ENCODE measurements at regions not wholly inside any gene's neighbourhood (a gene's known extent, or its start where the extent isn't known, plus 50 kb on each side); places are given as distances from the start of the nearest gene placed in this dataset.

DNA sequence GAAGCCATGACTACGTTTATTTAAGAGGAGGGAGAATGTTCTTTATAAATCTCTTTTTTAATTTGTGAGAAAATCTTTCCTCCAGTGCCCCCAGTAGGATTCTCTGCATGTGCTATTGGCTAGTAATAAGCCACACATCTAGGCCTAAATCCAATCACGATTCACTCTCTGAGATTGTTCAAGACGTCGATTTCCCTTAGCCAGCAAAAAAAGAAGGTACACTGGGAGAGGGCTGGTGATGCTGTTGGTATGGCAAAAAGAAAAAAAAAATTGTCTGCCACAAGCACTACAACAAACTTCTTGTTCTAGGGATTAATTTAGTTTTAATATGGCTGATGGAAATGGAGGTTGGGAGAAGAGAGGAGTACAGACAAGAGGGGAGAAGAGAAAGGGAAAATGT, 130.5 kb upstream of the MROH9 start:
- Histone ChIP-seq H3K23ac (ENCODE audit: low read length in 2 of 2) (no peak overlapping the region), H2BK5ac (ENCODE audit: low read depth, low read length, poor library complexity, severe bottlenecking) (no peak overlapping the region), H3K79me1 (replicated peaks; ENCODE audit: low read length, poor library complexity, severe bottlenecking) (no peaks in the 10 kb centered on the region), H3K18ac (ENCODE audit: low read depth in 1 of 2, low read length in 2 of 2) (no peak overlapping the region), H2BK15ac (ENCODE audit: low read depth, poor library complexity, severe bottlenecking) (no peak overlapping the region), H3K27me3 (ENCODE audit: control insufficient read depth in 1 of 2, insufficient read depth in 1 of 2, low read length in 2 of 2) (no peaks in the 10 kb centered on the region), H3K14ac (ENCODE audit: low read length in 2 of 2) (no peak overlapping the region), H4K91ac (ENCODE audit: low read length) (no peak overlapping the region), H3K4me3 (ENCODE audit: insufficient read depth in 1 of 2, low read depth in 1 of 2, low read length in 2 of 2) (no peak overlapping the region), H3K9ac (ENCODE audit: low read length) (no peak overlapping the region), H3K4me1 (ENCODE audit: control insufficient read depth, insufficient read depth, low read depth, low read length) (no peaks in the 10 kb centered on the region), H3K36me3 (ENCODE audit: control insufficient read depth in 1 of 2, insufficient read depth in 2 of 2, low read depth in 1 of 2, low read length in 2 of 2) (no peaks in the 10 kb centered on the region), H2AK5ac (ENCODE audit: low read length, severe bottlenecking) (no peak overlapping the region), H2BK12ac (ENCODE audit: low read length in 2 of 2) (no peak overlapping the region), H3K9me3 (ENCODE audit: control insufficient read depth, low read length) (no peaks in the 10 kb centered on the region), H2BK120ac (ENCODE audit: low read depth, low read length) (no peak overlapping the region), H3K4me2 (ENCODE audit: low read length, poor library complexity, severe bottlenecking) (no peak overlapping the region), H3K4ac (ENCODE audit: low read depth in 1 of 2, low read length in 2 of 2) (no peak overlapping the region), H4K8ac (ENCODE audit: low read length) (no peak overlapping the region), H2AFZ (ENCODE audit: low read depth, low read length) (no peak overlapping the region), H3K27ac (ENCODE audit: low read length, poor library complexity, severe bottlenecking) (no peak overlapping the region)
- no CpG with 5 or more reads among the region's 4 CpGs for WGBS
- DNase-seq, result no peak

DNA sequence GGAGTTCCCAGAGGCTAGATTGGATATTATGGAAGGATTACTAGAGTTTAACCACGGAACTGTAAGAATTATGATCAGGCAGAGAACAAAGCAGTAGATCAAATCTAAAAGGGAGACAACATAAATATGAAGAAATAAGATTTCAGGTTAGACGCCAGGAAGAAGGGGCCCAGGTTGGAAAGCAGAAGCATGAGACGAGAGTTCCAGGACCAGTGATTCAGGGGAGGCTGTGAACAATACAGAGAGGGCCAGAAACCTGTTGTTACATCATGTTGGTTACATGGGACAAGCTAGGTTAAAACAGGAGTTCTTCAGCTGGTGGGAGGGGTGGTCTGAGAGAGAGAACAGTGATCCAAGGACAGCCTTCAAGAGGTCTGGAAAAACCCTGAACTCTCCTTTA, 128.4 kb upstream of the MROH9 start:
- H2AK5ac ChIP-seq (ENCODE audit: low read length, severe bottlenecking), result no peak overlapping the region
- no peaks in the 10 kb centered on the region for H3K4me1 ChIP-seq (ENCODE audit: control insufficient read depth, insufficient read depth, low read depth, low read length)
- no peak overlapping the region for H4K91ac ChIP-seq (ENCODE audit: low read length)
- H2BK12ac ChIP-seq (ENCODE audit: low read length in 2 of 2), result no peak overlapping the region
- no peak overlapping the region for H2BK5ac ChIP-seq (ENCODE audit: low read depth, low read length, poor library complexity, severe bottlenecking)
- H3K4me3 ChIP-seq (ENCODE audit: insufficient read depth in 1 of 2, low read depth in 1 of 2, low read length in 2 of 2), result no peak overlapping the region
- H4K8ac ChIP-seq (ENCODE audit: low read length), result no peak overlapping the region
- H3K4me2 ChIP-seq (ENCODE audit: low read length, poor library complexity, severe bottlenecking), result no peak overlapping the region
- H3K36me3 ChIP-seq (ENCODE audit: control insufficient read depth in 1 of 2, insufficient read depth in 2 of 2, low read depth in 1 of 2, low read length in 2 of 2), result no peaks in the 10 kb centered on the region
- no peaks in the 10 kb centered on the region for H3K79me1 ChIP-seq (replicated peaks; ENCODE audit: low read length, poor library complexity, severe bottlenecking)
- no peak overlapping the region for H2AFZ ChIP-seq (ENCODE audit: low read depth, low read length)
- 91% methylated on average over 3 of the region's 3 CpGs for WGBS
- H3K9me3 ChIP-seq (ENCODE audit: control insufficient read depth, low read length), result no peaks in the 10 kb centered on the region
- H3K9ac ChIP-seq (ENCODE audit: low read length), result no peak overlapping the region
- no peak overlapping the region for H2BK15ac ChIP-seq (ENCODE audit: low read depth, poor library complexity, severe bottlenecking)
- no peak overlapping the region for H2BK120ac ChIP-seq (ENCODE audit: low read depth, low read length)
- H3K14ac ChIP-seq (ENCODE audit: low read length in 2 of 2), result no peak overlapping the region
- DNase-seq, result no peak
- no peak overlapping the region for H3K23ac ChIP-seq (ENCODE audit: low read length in 2 of 2)
- no peaks in the 10 kb centered on the region for H3K27me3 ChIP-seq (ENCODE audit: control insufficient read depth in 1 of 2, insufficient read depth in 1 of 2, low read length in 2 of 2)
- H3K18ac ChIP-seq (ENCODE audit: low read depth in 1 of 2, low read length in 2 of 2), result no peak overlapping the region
- no peak overlapping the region for H3K4ac ChIP-seq (ENCODE audit: low read depth in 1 of 2, low read length in 2 of 2)
- H3K27ac ChIP-seq (ENCODE audit: low read length, poor library complexity, severe bottlenecking), result no peak overlapping the region

DNA sequence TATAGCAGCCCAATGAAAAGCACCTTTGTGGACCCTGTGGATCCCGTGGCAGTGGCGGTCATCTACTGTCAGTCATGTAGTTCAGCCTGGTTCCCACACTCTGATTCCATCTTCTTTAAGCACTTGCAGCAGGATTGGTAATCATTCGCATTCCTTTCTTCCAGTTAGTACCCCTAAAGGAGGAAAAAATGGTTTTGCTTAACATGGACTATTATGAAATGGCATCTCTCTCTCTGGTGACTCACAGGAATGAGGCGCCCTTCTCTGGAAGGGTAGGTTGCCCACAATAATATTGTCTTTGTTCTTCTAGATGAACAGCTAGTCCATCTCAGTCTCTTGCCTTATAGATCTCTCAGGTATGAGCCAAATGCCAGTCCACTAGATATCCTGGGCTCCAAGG, 127.9 kb upstream of the MROH9 start:
- 90% methylated on average over 3 of the region's 4 CpGs for WGBS
- Histone ChIP-seq H3K18ac (ENCODE audit: low read depth in 1 of 2, low read length in 2 of 2) (no peak overlapping the region), H3K23ac (ENCODE audit: low read length in 2 of 2) (no peak overlapping the region), H3K79me1 (replicated peaks; ENCODE audit: low read length, poor library complexity, severe bottlenecking) (no peaks in the 10 kb centered on the region), H2AK5ac (ENCODE audit: low read length, severe bottlenecking) (no peak overlapping the region), H2BK12ac (ENCODE audit: low read length in 2 of 2) (no peak overlapping the region), H3K36me3 (ENCODE audit: control insufficient read depth in 1 of 2, insufficient read depth in 2 of 2, low read depth in 1 of 2, low read length in 2 of 2) (no peaks in the 10 kb centered on the region), H4K91ac (ENCODE audit: low read length) (no peak overlapping the region), H2AFZ (ENCODE audit: low read depth, low read length) (no peak overlapping the region), H3K9ac (ENCODE audit: low read length) (no peak overlapping the region), H3K4me3 (ENCODE audit: insufficient read depth in 1 of 2, low read depth in 1 of 2, low read length in 2 of 2) (no peak overlapping the region), H2BK120ac (ENCODE audit: low read depth, low read length) (no peak overlapping the region), H3K27ac (ENCODE audit: low read length, poor library complexity, severe bottlenecking) (no peak overlapping the region), H2BK15ac (ENCODE audit: low read depth, poor library complexity, severe bottlenecking) (no peak overlapping the region), H3K4me2 (ENCODE audit: low read length, poor library complexity, severe bottlenecking) (no peak overlapping the region), H3K4me1 (ENCODE audit: control insufficient read depth, insufficient read depth, low read depth, low read length) (no peaks in the 10 kb centered on the region), H3K27me3 (ENCODE audit: control insufficient read depth in 1 of 2, insufficient read depth in 1 of 2, low read length in 2 of 2) (no peaks in the 10 kb centered on the region), H3K4ac (ENCODE audit: low read depth in 1 of 2, low read length in 2 of 2) (no peak overlapping the region), H3K14ac (ENCODE audit: low read length in 2 of 2) (no peak overlapping the region), H2BK5ac (ENCODE audit: low read depth, low read length, poor library complexity, severe bottlenecking) (no peak overlapping the region), H3K9me3 (ENCODE audit: control insufficient read depth, low read length) (no peaks in the 10 kb centered on the region), H4K8ac (ENCODE audit: low read length) (no peak overlapping the region)
- peak; percentile 3 for DNase-seq

DNA sequence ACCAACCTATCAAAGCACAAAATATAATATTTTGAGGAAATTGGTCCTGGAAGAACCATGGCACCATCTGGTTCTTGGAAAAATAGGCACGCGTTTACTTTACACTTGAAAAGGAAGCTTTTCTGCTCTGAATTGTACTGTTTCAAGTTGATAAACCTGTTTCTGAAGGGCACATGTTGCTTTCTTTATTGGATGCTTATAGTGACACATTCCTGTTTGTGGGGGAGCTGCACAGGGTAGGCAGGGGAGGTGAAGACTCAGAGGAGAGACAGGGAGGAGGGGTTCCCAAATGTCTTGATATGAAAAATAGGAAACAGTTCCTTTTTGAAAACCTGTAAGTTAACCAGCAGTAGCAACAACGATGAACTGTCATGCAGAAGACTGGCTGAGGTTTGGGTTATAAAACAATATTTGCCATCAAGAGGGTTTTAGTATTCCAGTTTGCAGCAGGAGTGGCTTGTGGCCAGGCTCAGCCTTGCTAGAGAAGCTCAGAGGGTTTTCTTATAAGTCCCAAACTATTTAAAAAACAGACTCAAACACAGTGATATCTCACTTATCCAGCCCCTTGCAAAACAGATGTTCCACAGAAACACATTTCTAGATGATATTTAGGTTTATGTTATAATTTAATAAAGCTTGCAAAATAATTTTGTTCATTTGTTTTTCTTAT, 127.0 kb upstream of the MROH9 start:
- no peaks in the 10 kb centered on the region for H3K9me3 ChIP-seq (ENCODE audit: control insufficient read depth, low read length)
- no peak overlapping the region for H2BK120ac ChIP-seq (ENCODE audit: low read depth, low read length)
- no peaks in the 10 kb centered on the region for H3K27me3 ChIP-seq (ENCODE audit: control insufficient read depth in 1 of 2, insufficient read depth in 1 of 2, low read length in 2 of 2)
- no peak overlapping the region for H3K23ac ChIP-seq (ENCODE audit: low read length in 2 of 2)
- no peak overlapping the region for H3K4ac ChIP-seq (ENCODE audit: low read depth in 1 of 2, low read length in 2 of 2)
- H2BK12ac ChIP-seq (ENCODE audit: low read length in 2 of 2), result no peak overlapping the region
- H3K79me1 ChIP-seq (replicated peaks; ENCODE audit: low read length, poor library complexity, severe bottlenecking), result no peaks in the 10 kb centered on the region
- no peak overlapping the region for H2AFZ ChIP-seq (ENCODE audit: low read depth, low read length)
- no peak overlapping the region for H3K18ac ChIP-seq (ENCODE audit: low read depth in 1 of 2, low read length in 2 of 2)
- no peaks in the 10 kb centered on the region for H3K4me1 ChIP-seq (ENCODE audit: control insufficient read depth, insufficient read depth, low read depth, low read length)
- H4K91ac ChIP-seq (ENCODE audit: low read length), result no peak overlapping the region
- no peak overlapping the region for H3K27ac ChIP-seq (ENCODE audit: low read length, poor library complexity, severe bottlenecking)
- no peak overlapping the region for H4K8ac ChIP-seq (ENCODE audit: low read length)
- over 99% methylated on average over 3 of the region's 3 CpGs for WGBS
- H2BK15ac ChIP-seq (ENCODE audit: low read depth, poor library complexity, severe bottlenecking), result no peak overlapping the region
- H3K36me3 ChIP-seq (ENCODE audit: control insufficient read depth in 1 of 2, insufficient read depth in 2 of 2, low read depth in 1 of 2, low read length in 2 of 2), result no peaks in the 10 kb centered on the region
- no peak overlapping the region for H3K4me3 ChIP-seq (ENCODE audit: insufficient read depth in 1 of 2, low read depth in 1 of 2, low read length in 2 of 2)
- no peak overlapping the region for H3K14ac ChIP-seq (ENCODE audit: low read length in 2 of 2)
- DNase-seq, result no peak
- H3K9ac ChIP-seq (ENCODE audit: low read length), result no peak overlapping the region
- H2BK5ac ChIP-seq (ENCODE audit: low read depth, low read length, poor library complexity, severe bottlenecking), result no peak overlapping the region
- no peak overlapping the region for H2AK5ac ChIP-seq (ENCODE audit: low read length, severe bottlenecking)
- H3K4me2 ChIP-seq (ENCODE audit: low read length, poor library complexity, severe bottlenecking), result no peak overlapping the region

All from mesenchymal stem cell (in vitro differentiated cells and primary cell).